ENCODE measurements at regions not wholly inside any gene's neighbourhood (a gene's known extent, or its start where the extent isn't known, plus 50 kb on each side); places are given as distances from the start of the nearest gene placed in this dataset.

GRCh38 chr2:118351796-118352195, 263.5 kb downstream of the INSIG2 start:
- in situ Hi-C loops (cut with MboI; ENCODE audit: low sequenced_read_pairs), result no loop called here

DNA sequence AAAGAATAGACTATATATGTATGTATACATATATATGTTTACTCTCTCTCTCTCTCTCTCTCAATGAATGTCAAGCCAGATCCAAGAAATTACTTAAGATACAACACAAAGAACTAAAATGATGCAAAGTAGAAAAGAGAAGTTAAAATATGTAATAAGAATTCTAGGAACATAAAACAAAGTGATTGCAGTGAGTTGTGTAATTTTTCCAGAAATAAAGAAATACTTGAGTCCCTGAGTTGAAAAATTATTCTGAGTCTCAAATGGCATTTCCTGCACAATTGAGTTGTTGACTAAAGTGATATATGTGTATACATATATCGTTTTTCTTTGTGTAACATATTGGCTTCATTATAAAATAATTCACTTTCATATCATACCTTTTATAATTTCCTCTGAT, 262.4 kb downstream of the INSIG2 start:
- in situ Hi-C loops (cut with MboI; ENCODE audit: low sequenced_read_pairs), result no loop called here

- in situ Hi-C loops (cut with MboI; ENCODE audit: low sequenced_read_pairs), result no loop called here
These were observed 261.1 kb downstream of the INSIG2 start for GRCh38 chr2:118349365-118349764.

- in situ Hi-C loops (cut with MboI; ENCODE audit: low sequenced_read_pairs), result no loop called here
These were observed 260.2 kb downstream of the INSIG2 start for GRCh38 chr2:118348380-118349034.

GRCh38 chr2:118345465-118345864, 257.2 kb downstream of the INSIG2 start:
- in situ Hi-C loops (cut with MboI; ENCODE audit: low sequenced_read_pairs), result no loop called here

- in situ Hi-C loops (cut with MboI; ENCODE audit: low sequenced_read_pairs), result no loop called here
These were observed 251.8 kb downstream of the INSIG2 start for GRCh38 chr2:118340103-118340502.

DNA sequence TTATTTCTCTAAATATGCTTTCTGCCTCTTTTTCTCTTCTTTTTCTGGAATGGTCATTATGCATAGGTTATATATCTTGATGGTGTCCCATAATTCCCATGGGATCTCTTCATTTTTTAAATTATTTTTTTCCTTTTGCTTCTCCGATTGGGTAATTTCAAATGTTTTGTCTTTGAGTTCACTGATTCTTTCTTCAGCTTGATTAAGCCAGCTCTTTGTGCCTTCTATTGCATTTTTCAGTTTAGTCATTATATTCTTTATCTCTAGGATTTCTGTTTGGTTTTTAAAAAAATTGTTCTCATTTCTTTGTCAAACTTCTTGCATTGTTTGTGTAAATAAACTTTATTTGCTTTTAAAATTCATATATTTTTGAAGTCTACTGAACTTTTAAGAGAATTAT, 251.1 kb downstream of the INSIG2 start:
- in situ Hi-C loops (cut with MboI; ENCODE audit: low sequenced_read_pairs), result no loop called here

GRCh38 chr2:118333664-118334063, 245.4 kb downstream of the INSIG2 start:
- in situ Hi-C loops (cut with MboI; ENCODE audit: low sequenced_read_pairs), result no loop called here

GRCh38 chr2:118325321-118325955, 237.2 kb downstream of the INSIG2 start:
- in situ Hi-C loops (cut with MboI; ENCODE audit: low sequenced_read_pairs), result no loop called here

- in situ Hi-C loops (cut with MboI; ENCODE audit: low sequenced_read_pairs), result no loop called here
These were observed 234.1 kb downstream of the INSIG2 start for GRCh38 chr2:118322406-118322805.

DNA sequence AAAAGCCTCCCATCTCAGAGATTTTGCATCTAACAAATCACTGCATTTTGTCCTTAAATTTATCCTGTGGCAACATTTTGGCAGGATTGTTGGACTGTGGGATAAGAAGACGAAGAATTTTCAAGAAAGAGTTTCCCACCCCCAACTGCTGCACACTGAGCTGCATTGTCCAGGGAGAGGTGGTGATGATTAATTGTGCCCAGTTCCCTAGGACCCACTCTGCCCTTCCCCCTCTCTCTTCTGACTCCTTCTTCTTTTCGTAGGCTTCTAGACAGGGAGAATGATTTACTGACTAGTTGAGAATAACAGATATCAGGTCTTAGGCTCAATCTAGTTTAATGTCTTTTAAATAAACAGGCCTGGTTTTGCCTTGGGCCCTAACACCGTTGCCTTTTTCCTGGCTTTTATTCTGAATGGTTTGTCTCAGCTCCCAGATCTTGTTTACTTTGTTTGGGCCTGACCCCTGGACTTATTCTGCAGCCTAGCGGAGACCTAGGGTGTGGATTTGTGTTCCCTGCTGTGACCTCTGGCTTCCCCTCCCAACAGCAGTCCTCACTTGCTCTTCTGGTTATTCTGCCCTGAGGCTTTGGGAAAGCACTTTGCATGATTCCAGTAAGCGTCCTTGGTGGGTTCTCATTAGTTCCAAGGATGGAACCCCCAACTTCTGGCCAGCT, 233.3 kb downstream of the INSIG2 start:
- in situ Hi-C loops (cut with MboI; ENCODE audit: low sequenced_read_pairs), result no loop called here

DNA sequence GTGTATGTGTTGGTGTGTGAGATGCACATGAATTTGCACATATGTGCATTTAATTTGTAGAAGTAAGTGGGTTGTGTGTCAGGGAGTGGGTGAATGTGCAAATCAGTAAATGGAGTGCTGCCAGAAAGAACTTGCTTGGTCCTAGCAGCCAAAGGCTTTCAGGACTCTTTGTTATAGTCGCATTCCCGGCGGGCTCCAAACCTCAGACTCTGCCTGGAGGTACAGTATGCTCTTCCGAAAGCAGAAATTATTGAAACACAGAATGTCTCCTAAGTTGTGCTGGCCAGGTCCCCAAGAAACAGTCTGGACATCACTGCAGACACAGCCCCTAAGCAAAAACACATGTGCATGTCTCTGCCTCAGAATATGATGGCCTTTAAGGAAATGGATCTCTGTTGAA, 232.4 kb downstream of the INSIG2 start:
- in situ Hi-C loops (cut with MboI; ENCODE audit: low sequenced_read_pairs), result no loop called here

DNA sequence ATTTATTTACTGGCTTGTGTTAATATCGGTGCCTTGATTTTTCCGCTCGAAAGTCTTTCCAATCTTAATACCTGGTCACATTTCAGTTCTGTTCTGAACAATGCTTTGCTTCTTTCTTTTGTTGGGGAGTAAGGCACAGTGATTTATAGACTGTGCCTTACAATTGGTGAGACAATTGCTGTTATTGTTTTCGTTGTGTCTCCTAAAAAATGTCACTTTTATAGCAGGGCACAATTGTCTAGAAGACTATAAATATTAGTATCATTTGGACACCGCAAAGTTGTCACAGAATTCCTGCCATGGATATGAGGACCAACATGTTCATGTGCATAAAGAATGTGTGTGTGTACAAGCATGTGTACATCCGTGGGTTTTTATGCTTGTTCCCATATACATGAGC, 231.9 kb downstream of the INSIG2 start:
- in situ Hi-C loops (cut with MboI; ENCODE audit: low sequenced_read_pairs), result no loop called here

DNA sequence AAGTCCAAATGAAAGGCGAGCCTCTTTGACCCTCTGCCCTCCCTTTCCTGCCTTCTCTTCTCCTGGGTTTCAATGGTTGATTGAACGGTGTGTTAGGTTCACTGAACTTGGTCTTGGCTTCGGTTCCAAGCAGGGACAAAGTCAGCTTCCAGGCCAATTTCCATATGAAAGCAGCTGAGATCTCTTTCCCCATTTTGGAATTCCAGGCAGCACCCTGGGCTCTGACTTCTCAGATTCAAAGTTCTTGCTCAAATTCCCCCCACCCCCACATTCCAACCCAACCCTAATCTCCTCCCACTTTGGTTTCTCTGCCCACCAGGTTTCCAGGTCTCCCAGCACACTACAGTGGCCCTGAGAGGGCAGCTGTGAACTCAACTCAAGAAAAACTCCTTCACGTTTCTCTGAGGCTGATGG, 231.0 kb downstream of the INSIG2 start:
- in situ Hi-C loops (cut with MboI; ENCODE audit: low sequenced_read_pairs), result no loop called here

DNA sequence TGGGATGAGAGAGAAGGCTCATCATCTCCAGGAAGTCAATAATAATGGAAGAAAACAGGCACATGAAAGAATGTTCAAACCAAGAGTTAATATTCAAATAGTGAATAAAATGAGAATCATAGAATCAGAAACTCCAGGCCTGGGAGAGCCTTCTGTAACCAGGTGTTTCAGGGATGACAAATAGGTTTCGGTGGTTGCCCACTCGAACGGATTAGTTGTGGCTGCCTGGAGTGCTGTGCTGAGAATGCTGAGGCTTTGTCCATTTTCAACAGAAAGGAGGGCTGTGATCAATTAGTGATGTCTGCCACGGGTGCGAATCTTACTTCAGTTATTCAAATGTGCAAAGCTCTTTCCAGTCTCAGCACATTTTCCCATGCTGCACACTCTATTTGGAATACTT, 227.3 kb downstream of the INSIG2 start:
- in situ Hi-C loops (cut with MboI; ENCODE audit: low sequenced_read_pairs), result no loop called here

GRCh38 chr2:118312969-118313756, 224.9 kb downstream of the INSIG2 start:
- in situ Hi-C loops (cut with MboI; ENCODE audit: low sequenced_read_pairs), result no loop called here

DNA sequence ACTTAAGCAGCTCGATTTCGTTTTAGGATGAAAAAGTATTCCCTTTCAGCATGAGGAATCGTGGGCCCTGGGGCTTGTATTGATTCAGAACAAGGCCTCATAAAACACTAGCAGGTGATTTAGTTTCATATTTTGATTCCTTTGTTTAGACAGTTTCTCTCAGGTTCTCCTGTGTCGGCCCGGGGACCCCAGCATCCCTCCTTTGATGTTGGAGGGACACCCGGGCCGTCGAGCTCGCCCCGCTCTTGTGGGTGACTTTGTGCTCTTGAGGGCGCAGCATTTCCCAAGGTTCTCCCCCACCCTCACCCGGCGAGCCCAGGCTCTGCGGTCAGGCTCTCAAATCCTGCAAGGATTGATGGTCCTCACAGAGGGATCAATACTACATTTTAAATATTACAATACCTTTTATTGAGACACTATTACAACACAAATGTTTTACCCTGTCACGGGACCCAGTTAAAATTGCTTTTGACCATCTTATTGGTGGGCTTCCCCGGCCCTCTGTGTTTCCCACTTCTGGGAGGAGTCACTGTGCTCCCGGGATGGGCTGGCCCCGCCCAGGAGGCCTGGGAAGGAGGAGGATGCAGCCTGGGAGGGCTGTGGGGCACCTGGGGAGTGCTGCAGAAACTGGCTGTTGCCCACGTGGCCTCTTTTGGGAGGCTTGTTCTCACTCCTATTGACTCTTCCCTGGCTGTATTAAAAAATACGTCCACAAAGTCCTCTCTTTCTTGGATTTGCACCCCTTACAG, 222.6 kb downstream of the INSIG2 start:
- in situ Hi-C loops (cut with MboI; ENCODE audit: low sequenced_read_pairs), result no loop called here

DNA sequence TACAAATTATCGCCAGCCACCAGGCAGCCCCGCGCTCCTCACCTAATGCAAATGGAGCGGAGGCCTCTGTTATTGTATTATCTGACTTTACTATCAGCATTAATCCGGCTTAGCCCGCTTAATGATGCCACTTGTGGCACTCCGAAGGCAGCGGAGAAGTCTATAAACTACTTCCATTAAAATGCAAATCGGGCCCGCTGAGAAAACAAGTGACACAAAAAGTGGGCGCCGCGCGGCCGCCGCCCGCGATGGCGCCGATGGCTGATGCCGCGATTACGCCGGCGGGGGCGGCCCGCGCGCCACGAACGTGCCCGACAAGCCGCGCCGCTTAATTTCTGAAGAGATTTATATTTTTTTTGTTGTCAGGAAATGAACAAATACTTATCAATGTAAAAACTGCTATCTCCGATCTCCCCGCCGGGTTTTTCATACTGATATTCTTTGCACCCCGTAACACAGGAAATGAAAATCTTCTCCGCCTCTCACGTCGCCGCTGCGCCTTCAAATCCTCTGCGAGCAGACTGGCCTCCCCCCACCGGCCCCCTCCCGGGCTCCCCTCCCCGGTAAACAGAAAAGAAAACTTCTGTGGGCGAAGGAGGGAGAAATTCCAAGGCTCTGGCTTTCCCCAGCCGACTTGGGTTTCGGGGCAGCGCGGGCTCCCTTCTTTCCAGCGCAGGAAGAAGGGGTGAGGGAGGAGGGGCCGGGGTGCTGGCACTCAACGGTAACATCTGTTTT, 221.8 kb downstream of the INSIG2 start:
- in situ Hi-C loops (cut with MboI; ENCODE audit: low sequenced_read_pairs), result no loop called here

- in situ Hi-C loops (cut with MboI; ENCODE audit: low sequenced_read_pairs), result no loop called here
These were observed 221.1 kb downstream of the INSIG2 start for GRCh38 chr2:118309257-118309945.

GRCh38 chr2:118307864-118308263, 219.6 kb downstream of the INSIG2 start:
- in situ Hi-C loops (cut with MboI; ENCODE audit: low sequenced_read_pairs), result no loop called here

All from HL-60/S4 (cell line).